ENCODE measurements at regions not wholly inside any gene's neighbourhood (a gene's known extent, or its start where the extent isn't known, plus 50 kb on each side); places are given as distances from the start of the nearest gene placed in this dataset.

DNA sequence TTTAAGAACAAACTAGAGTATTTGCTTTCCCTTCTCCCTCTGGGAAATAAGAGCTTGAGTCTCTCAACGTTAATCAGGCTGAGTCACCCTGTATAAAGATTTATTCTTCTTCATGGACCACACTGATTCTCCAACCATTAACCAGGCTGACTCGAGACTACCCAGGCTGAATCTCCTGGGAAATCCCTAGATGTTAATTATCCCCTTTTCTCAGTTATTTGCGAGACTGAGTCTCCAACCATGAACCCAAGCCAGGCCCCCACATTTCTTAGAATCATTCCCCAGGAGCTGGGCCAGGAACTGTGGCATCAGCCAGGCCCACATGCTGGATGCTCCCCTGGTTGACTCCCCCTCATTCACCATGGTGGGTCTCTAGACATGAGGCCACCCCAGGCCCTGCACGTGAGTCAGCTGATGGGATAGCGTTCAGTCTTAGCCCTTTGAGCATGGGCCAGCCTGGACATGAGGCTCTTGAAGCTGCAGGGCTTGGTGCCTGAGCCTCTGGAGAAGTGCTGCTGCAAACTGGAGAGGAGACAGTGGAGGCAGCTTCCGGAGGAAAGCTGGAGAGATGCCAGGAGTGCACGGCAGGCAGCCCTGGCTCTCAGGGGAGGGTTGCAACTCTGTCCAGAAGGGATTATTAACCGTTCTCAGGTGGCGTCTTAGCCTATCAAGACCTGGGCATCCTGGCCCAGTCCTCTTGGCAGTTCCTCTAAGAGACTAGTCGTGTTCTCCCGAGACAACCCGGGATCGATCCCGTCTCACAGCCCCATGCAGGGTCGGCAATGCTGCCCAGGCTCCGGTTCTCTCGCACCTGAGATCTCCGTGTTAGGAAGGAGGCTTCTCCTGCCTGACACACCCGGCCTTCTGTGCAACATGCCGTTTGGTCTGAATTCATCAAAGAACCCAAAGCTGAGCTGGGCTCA is 296.6 kb downstream of the ADGRD1 start:
- Histone ChIP-seq H3K18ac (ENCODE audit: extremely low read depth, low read length) (no peak overlapping the region), H3K9me3 (ENCODE audit: insufficient read depth in 2 of 2, low read depth in 1 of 2, low read length in 1 of 2) (peaks cover 8 to 10% of the 10 kb centered on the region in 2 experiments; a peak in 3 of 4 replicates), H2BK5ac (ENCODE audit: low read depth, low read length) (no peak overlapping the region), H3K36me3 (ENCODE audit: control insufficient read depth in 2 of 4, insufficient read depth in 4 of 4, low read length in 3 of 4) (no peaks in the 10 kb centered on the region), H3K27ac (ENCODE audit: low read depth, low read length) (no peak overlapping the region), H3K79me2 (ENCODE audit: control insufficient read depth in 1 of 2, insufficient read depth in 2 of 2, low read length in 2 of 2) (no peaks in the 10 kb centered on the region), H4K91ac (replicated peaks; ENCODE audit: insufficient read length, low read length) (no peak overlapping the region), H2BK20ac (ENCODE audit: low read length) (no peak overlapping the region), H2BK12ac (ENCODE audit: low read depth, low read length) (no peak overlapping the region), H3K79me1 (ENCODE audit: low read depth, low read length) (no peaks in the 10 kb centered on the region), H3K4me1 (replicated peaks in 1 of 4; ENCODE audit: control insufficient read depth in 3 of 4, insufficient read depth in 4 of 4, low read length in 3 of 4) (no peaks in the 10 kb centered on the region), H3K9ac (replicated peaks in 1 of 4; ENCODE audit: extremely low read depth in 1 of 4, low read depth in 3 of 4, low read length in 3 of 4) (no peak overlapping the region), H3K56ac (replicated peaks; ENCODE audit: insufficient read length, low read depth, low read length) (no peak overlapping the region), H3K27me3 (replicated peaks in 1 of 4; ENCODE audit: control insufficient read depth in 3 of 4, extremely low read depth in 1 of 4, insufficient read depth in 3 of 4, low read length in 3 of 4) (no peaks in the 10 kb centered on the region; a peak in 2 of 7 replicates), H3K23me2 (ENCODE audit: low read depth, low read length) (peaks cover 3% of the 10 kb centered on the region; the same call in 1 of the 2 replicates), H2AK5ac (ENCODE audit: low read depth, low read length) (no peak overlapping the region), H2BK120ac (replicated peaks; ENCODE audit: low read depth, low read length) (no peak overlapping the region), H4K20me1 (replicated peaks in 1 of 2; ENCODE audit: control insufficient read depth in 1 of 2, insufficient read depth in 2 of 2, low read length in 2 of 2) (no peaks in the 10 kb centered on the region), H3K4ac (replicated peaks; ENCODE audit: insufficient read length, low read depth, low read length) (no peak overlapping the region), H4K8ac (ENCODE audit: extremely low read depth, insufficient read depth, low read length) (no peak overlapping the region), H4K5ac (ENCODE audit: insufficient read length, low read depth, low read length) (no peak overlapping the region), H2AFZ (ENCODE audit: low read length) (no peak overlapping the region), H3K4me3 (ENCODE audit: extremely low read depth in 1 of 4, insufficient read depth in 2 of 4, low read depth in 3 of 4, low read length in 4 of 4) (no peak overlapping the region), H3K4me2 (ENCODE audit: insufficient read depth in 1 of 2, low read depth in 2 of 2, low read length in 2 of 2) (no peak overlapping the region), H3K23ac (ENCODE audit: insufficient read length) (no peak overlapping the region), H3K14ac (ENCODE audit: insufficient read length) (no peak overlapping the region), H2BK15ac (ENCODE audit: low read length) (no peak overlapping the region)
- 93% methylated on average over 19 of the region's 20 CpGs; no CpG with 5 or more reads in 1 of the 2 experiments for WGBS, 2 experiments (ENCODE audit: extremely low coverage in 1 of 2, insufficient coverage in 1 of 2, insufficient read length in 1 of 2, insufficient replicate concordance in 2 of 2, low coverage in 1 of 2, low lambda C conversion rate in 2 of 2, missing lambda C conversion rate in 1 of 2)
- FAIRE-seq (no peak), DNase-seq (ENCODE audit: low read depth in 1 of 2, low spot score in 2 of 2) (no peak)
- CTCF ChIA-PET (ENCODE audit: partially characterized antibody) = interaction anchor here (1.6 kb wide), 1 partner anchor 16 kb away, joined by 4 read pairs; no protein-coding TSS in a partner anchor
- POLR2A ChIA-PET (ENCODE audit: partially characterized antibody) = no interaction called here
- TF ChIP-seq TAF7 (optimal IDR thresholded peaks at IDR 0.05; ENCODE audit: borderline replicate concordance, low read depth, low read length) (no peak), GTF2F1 (IDR thresholded peaks at IDR 0.05; ENCODE audit: borderline replicate concordance, low read depth, low read length) (no peak), GABPA (IDR thresholded peaks at IDR 0.05; ENCODE audit: borderline replicate concordance, insufficient read depth, low read length) (no peak), CTCF (IDR thresholded peaks at IDR 0.05; ENCODE audit: control extremely low read depth in 1 of 3, insufficient read depth in 1 of 3, low read depth in 1 of 3, low read length in 3 of 3) (no peak), EZH2 (IDR thresholded peaks at IDR 0.05; ENCODE audit: low read depth, low read length, severe bottlenecking) (no peak), CHD1 (IDR thresholded peaks at IDR 0.05; ENCODE audit: low read depth, low read length) (no peak), TAF1 (IDR thresholded peaks at IDR 0.05; ENCODE audit: low read depth, low read length) (no peak), TCF12 (IDR thresholded peaks at IDR 0.05; ENCODE audit: low read depth, low read length) (no peak), KDM1A (IDR thresholded peaks at IDR 0.05; ENCODE audit: borderline replicate concordance, low read length) (no peak), CBX8 (IDR thresholded peaks at IDR 0.05; ENCODE audit: borderline replicate concordance, low read depth, low read length) (no peak)

All from H1 (cell line).